ENCODE measurements at regions not wholly inside any gene's neighbourhood (a gene's known extent, or its start where the extent isn't known, plus 50 kb on each side); places are given as distances from the start of the nearest gene placed in this dataset.
"Not testable (repeated sequence)": the region's sequence is repeated elsewhere in the genome, so short reads cannot be mapped to it uniquely, and the experiment has no call there.

DNA sequence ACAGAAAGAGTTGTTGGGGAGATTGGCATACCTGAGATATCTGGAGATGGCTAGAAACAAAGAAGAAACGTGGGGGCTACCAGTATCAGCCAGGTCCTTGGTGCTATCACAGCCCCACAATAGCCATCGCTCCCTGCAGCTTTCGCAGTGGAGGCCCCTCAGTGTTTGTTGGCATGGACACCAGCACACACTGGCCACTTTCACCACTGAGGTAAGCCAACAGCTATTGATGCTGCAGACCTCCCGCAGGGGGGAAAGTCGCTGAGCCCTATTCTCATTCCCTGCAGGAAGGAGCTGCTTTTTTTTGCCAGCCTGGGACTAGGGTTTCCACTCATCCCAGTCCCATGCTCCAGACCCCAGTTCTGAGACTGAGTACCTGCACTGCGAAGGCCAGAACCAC, 879.2 kb upstream of the IGFBP7 start:
- no peak for DNase-seq

DNA sequence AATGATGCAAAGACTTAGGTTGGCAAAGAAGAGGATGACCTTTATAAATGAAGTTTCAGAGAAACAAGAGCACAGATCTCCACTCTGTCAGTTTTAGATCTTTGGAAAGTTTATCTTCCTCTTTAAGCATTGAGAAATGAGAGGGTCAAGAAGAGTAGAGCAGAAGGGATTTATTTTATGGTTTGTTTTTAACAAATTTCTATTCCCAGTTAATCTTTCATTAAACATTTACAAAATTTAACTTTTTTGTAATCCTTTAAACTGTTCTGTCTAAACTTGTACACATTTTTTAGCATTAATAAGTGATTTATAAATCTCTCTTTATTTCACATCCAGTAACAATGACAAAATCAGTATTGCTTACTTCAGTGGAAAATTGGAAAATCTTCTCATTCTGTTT, 875.0 kb upstream of the IGFBP7 start:
- DNase-seq = no peak

DNA sequence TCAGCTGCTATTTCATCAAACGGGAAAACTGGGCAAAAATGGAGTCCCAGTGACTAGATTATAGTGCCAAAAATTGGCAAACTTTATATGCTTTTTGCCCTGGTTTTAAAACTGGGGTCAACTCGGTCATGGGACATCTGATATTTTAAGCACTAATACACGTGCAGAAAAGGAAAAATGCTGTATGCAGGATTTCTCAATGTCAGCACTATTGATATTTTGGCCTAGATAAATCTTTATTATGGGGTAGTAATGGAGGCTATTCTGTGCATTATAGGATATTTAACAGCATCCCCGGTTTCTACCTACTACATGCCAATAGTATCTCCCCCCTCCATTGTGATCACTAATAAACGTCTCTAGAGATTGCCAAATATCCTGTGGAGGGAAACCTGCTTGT, 870.9 kb upstream of the IGFBP7 start:
- no peak for DNase-seq

DNA sequence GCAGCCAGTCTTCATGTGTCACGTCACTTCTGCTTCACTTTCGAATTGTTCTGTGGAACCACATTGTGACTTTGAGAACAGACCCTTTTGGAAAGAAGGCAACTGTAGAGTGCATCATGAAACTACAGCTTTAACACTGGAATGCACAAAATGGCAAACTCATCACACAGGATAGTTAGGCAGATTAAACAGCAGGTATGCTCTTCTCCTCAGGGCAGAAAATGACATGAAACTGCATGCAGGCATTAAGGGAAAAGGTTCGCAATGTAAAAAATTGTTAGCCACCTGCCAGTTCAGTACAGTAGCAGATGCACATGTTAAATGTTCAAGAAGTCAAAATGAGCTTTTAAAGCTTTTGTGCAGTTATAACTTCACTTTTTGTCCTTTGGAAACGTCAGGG, 864.6 kb upstream of the IGFBP7 start:
- no peak for DNase-seq

DNA sequence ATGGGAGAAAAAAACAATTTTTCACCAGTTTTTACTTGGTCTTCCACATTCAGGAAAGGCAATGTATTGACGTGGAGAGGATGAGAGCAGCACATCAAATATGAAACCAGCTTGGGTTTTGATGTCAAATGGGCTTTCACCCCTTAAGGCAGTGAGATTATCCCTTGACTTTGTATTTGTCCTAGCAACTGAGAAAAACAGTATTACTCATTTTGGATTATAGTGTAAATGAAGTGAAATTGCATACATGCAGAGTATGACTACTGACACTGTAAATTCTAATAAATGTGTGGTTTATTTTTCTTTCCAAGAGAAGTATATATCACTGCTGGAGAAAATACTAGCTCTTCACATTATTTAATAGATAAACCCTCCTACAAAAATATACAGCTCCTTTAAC, 863.6 kb upstream of the IGFBP7 start:
- DNase-seq = no peak

DNA sequence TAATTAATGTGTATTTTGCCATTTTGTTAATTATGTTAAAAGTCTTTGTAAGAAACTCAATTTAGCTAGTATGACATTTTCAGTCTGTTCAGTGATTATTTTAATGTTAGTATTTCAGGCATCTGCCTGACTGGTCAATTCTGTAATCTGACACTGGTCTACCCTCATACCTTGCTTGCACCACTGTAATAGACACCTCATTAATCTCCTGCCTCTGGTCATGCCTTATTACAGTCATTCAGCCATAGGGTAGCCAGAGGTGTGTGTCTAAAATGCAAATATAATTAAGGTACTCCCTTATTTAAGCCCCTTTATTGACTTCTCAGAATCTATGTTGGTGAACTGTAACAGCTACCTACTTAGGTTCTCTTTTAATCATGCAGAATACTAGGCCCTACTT, 861.1 kb upstream of the IGFBP7 start:
- DNase-seq = no peak

DNA sequence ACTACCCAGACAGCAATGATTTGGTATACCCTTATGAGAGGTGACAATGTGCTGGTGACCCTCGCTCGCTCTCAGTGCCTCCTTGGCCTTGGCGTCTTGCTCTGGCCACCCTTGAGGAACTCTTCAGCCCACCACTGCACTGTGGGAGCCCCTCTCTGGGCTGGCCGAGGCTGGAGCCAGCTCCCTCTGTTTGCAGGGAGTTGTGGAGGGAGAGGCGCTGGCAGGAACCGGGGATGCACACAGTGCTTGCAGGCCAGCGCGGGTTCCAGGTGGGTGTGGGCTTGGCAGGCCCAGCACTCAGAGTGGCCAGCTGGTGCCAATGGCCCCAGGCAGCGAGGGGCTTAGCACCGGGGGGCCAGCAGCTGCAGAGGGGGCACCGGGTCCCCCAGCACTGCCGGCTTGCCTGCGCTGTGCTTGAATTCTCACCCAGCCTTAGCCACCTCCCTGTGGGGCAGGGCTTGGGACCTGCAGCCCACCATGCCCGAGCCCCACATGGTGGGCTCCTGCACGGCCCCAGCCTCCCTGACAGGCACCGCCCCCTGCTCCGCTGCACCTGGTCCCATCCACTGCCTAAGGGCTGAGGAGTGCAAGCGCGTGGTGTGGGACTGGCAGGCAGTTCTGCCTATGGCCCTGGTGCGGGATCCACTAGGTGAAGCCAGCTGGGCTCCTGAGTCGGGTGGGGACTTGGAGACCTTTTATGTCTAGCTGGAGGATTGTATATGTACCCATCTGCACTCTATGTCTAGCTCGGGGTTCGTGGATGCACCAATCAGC, 857.0 kb upstream of the IGFBP7 start:
- no peak for DNase-seq

DNA sequence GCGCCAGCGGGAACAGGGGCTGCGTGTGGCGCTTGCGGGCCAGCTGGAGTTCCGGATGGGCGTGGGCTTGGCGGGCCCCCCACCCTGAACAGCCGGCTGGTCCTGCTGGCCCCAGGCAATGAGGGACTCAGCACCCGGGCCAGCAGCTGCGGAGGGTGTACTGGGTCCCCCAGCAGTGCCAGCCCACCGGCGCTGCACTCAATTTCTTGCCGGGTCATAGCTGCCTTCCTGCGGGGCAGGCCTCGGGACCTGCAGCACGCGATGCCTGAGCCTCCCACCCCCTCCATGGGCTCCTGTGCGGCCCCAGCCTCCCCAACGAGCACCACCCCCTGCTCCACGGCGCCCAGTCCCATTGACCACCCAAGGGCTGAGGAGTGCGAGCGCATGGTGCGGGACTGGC, 855.2 kb upstream of the IGFBP7 start:
- not testable (repeated sequence) for DNase-seq

DNA sequence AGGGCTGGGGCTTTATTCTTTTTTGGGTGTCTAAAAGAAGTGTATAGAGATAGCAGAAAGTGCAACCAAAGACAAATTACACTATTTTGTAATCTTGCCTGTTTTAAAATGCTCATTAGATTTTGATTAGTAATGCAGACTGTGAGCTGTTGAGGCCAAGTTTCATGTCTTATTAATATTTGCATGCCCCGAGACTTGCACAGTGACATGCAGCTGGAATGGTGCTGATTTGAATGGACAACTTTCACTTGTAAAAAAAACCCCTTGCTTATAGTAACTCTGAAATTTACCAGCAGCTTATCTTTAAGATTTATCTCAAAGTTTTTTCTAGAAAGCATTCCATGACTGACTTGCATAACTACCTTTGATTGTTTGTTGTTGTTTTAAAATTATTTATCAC, 835.1 kb upstream of the IGFBP7 start:
- DNase-seq = no peak

DNA sequence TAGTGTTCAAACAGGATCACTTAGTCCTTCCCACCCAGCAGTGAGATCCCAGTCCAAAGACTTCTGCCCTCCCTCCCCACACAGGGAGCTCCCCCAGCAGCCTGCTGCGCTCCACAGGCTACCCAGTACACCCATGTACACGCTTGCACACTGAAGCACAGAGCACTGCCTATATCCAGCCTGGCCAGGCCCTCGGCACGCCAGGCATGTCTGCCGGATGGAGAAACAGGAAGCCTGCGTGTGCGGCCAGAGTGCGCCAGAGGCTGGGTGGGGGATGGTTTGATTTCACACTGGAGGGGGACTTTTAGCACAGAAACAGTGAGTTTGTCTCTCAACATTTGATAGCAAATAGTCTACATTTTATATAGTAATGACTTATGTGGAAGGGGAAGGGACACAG, 833.5 kb upstream of the IGFBP7 start:
- DNase-seq = no peak

DNA sequence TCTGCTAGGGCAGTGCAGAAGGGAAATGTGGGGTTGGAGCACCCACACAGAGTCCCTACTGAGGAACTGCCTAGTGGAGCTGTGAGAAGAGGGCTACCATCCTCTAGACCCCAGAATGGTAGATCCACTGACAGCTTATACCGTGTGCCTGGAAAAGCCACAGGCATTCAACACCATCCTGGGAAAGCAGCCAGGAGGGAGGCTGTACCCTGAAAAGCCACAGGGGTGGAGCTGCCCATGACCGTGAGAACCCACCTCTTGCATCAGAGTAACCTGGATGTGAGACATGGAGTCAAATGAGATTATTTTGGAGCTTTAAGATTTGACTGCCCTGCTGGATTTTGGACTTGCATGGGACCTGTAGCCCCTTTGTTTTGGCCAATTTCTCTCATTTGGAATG, 827.1 kb upstream of the IGFBP7 start:
- DNase-seq = not testable (repeated sequence)

DNA sequence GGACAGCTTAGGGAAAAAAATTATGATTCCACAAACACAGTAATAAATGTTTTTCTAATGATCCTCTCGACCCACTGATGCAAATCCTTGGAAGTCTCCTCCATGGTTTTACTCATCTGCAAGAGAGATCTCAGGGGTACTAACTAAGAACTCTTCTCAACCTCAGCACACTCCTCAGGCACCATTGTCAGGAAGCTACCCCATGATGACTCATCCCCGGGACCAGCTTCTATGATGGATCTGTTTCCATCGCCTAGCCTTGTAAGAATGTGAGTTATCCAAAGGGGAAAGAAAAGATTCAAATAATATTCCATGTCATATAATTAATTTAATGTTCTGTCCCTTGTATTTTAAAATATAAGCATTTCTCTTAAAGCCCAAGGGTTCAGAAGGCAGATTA, 816.1 kb upstream of the IGFBP7 start:
- no peak for DNase-seq

DNA sequence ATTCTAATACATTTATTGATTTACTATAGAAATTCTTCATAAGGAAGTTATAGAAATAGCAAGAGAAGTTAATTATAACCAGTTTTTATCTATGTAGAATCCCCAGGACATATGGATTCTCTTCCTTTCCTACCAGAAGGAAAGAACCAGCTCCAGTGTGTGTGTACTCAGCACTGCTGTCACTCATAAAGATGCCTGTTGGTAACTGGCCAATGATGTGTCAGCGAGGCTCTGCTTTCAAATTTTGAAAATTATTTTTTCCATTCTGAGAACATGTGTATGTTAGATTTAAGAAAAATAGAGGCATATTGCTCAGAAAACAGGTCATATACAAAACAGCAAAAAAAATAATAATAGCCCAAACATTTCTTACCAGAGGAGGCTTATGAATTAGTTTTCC, 814.8 kb upstream of the IGFBP7 start:
- DNase-seq = no peak

DNA sequence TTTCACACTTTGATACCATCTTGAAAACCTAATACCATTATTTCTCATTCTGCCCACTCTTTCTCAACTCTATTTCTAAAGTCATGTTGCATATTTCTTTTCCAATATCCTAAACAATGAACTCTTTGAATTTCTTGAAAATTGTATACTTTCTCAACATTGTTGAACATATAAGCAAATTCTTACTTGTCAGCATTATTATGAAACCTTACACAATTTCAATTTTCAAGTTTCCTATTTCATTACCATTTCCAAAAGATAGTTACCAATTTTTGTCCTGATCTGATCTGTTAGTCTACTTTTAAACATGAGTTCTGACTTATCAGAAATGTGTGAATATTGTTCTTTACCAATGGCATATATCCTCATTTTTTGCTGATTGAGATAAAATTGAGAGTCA, 806.3 kb upstream of the IGFBP7 start:
- no peak for DNase-seq

DNA sequence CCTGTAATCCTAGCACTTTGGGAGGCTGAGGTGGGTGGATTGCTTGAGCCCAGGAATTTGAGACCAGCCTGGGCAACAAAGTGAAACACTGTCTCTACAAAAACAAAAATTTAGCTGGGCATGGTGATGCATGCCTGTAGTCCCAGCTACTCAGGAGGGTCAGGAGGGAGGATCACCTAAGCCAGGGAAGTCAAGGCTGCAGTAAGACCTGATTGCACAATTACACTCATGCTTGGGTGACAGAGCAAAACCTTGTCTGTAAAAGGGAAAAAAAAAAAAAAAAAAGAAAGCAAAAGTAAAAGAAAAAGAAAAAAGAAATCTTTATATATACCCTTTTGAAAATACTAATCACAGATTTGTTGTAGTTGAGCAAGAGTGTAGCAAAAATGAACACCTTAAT, 801.0 kb upstream of the IGFBP7 start:
- DNase-seq = no peak

DNA sequence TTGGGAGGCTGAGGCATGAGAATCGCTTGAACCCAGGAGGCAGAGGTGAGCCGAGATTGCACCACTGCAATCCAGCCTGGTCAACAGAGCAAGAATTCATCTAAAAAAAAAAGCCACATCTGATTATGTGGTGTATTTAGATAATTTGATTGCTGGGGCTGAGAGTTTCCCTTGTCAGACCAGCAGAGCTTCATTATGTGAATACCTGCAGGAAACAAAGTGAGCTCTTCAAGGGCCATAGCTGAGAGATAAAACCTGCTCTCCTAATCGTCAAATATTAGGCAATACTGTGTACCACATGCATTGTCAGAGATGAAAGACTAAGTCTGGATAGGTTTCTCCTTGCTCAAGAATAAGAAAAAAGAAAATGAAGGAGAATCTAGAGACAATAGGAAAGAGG, 800.0 kb upstream of the IGFBP7 start:
- DNase-seq = no peak

DNA sequence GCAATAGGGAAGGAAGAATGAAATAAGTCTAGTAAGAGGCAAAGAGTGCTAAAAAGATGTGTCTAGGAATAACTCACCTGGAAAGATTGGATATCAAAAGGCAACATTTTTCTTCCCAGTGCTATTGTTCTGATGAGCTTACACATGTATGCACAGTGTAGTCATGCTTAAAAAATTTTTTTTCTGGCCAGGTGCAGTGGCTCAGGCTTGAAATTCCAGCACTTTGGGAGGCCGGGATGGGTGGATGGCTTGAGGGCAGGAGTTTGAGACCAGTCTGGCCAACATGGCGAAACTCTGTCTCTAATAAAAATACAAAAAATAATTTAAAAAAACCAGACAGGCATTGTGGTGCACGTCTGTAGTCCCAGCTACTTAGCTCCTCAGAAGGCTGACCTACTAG, 795.8 kb upstream of the IGFBP7 start:
- DNase-seq = no peak

DNA sequence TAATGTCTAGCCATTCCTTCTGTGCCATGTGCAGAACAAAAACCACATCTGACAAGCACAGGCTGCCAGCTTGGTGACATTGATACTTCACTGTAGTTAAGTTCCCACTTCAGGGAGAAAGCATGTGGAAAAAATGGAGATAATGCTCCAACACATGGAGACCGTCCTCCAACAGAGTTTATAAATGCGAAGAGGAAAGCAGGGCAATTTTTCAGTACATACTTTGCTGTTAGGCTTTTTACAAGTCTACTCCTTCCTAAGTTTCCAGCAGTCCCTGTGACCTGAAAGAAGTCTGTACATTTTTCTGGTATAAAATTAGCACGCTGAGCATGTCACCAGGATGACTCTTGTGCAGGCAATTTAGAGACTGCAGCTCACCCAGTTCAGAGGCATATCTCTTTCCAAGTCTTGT, 766.9 kb upstream of the IGFBP7 start:
- no peak for DNase-seq

DNA sequence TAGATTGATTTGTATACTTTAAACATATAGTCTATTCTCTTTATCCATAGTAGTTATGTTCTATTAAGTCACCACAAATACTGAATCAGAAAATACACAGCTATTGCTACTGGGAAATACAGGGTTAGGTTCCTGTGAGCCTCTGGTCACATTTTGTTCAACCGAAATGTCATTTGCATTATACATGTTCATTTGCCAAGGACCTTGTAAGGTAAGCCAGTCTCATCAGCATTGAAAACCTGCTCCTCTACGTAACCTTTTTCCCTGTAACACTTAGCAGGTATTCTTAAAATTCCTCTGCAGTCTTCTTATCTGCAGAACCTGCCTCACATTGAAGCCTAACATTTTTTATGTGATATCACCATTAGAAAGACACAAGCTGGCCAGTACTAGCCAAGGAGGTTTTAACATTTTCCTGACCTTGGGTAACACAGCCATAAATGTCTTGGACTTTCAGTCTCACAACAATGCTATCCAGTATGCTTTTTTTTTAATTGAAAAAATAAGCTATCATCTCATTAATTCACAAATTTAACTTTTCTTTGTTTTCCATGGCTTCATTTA, 765.7 kb upstream of the IGFBP7 start:
- no peak for DNase-seq

DNA sequence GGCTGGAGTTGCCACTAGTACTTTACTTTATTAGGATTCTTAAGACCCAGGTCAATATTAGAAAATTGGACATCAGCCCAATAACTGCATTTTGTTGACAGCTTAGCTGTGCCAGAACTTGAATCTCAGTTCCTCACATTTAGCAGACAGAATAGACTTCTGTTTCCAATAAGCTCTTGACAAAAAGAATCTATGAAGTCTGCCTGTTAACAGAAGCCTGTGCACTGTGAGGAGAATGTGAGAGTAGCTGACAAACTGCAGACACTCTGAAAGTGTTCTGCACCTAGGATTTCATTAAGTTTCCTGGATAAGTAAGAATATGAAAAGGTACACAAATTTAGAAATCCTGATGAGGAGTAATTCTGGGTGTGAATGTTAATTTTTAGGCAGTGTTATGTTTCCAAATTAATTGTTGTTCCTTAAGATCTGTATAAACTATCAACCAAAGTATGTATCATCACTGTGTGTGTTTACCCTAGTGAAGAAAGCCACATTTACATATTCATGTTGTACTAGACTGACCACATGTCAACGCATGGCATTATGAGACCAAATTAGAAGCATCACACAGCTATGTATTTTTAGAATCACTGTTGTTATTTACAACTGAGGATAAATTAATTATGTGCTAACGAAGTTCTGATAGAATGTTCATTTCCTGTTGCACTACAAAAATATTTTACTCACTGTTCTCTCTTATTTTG, 756.4 kb upstream of the IGFBP7 start:
- no peak for DNase-seq

DNA sequence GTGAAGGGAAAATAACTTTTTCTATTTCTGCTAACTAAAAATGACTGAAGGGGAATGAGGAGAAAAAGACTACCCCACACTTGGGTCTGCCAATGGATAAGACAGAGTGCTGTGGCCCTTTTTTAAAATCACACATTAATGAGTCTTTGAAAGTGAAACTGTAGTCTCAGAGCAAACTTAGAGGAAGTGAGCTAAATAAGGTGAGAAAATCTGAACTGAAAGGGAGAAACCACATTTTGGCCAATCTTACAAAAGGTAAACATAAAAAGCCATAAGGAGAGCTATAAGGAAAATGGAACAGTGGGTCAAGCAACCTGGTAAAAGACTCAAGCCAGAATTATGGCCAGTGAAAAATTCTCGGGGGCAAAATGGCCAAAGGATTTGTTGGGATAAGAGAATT, 755.1 kb upstream of the IGFBP7 start:
- DNase-seq = no peak

DNA sequence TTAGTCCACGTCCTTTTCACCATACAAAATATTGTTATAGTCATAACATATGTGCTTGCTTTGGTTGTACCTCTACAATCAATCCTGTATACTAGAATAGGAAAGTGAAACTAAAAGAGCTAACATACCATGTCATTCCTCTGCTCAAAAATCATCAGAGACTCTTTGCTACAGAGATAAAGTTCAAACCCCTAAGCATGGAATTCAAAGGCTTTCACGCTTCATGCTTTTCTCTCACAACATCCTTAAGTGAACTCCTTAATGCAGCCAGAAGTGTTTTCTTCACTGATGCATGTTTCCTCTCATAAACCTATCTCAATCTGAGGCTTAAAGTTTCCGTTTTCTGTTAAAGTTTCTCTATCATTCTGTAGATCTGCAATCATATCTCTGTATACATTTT, 744.6 kb upstream of the IGFBP7 start:
- DNase-seq = no peak

DNA sequence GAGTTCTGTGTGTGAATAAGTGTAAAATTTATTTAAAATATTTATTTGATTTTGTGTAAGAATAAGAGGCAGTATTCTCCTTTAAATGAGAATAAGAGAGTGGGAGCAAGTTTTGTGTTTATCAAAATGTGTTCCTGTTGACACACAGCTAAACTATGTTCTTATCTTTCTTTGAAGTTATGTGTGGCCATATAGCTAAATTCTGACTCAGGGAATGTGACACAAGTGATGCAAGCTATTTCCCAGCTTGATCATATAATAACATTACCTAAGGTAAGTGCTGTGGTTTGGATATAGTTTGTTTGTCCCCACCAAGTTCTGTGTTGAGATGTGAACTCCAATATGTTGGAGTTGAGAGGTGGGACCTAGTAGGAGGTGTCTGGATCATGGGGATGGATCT, 740.0 kb upstream of the IGFBP7 start:
- no peak for DNase-seq

DNA sequence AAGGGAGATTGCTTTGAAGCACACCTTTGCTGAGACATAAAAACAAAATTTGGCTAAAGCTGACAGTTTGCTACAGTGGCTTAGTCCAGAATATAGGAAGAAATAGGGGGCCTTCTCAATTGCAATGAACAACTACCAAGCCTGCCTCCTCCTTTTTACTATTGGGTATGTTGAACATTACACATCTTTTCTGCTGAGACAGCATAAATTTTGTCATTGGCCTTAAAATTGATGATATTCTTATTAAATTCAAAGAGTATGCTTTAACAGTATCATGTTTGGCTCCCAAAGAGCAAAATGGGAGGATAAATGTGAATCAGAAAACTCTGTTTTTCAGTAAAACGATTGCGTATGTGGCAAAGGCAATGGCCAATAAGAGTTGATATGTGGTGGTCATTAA, 721.9 kb upstream of the IGFBP7 start:
- no peak for DNase-seq

DNA sequence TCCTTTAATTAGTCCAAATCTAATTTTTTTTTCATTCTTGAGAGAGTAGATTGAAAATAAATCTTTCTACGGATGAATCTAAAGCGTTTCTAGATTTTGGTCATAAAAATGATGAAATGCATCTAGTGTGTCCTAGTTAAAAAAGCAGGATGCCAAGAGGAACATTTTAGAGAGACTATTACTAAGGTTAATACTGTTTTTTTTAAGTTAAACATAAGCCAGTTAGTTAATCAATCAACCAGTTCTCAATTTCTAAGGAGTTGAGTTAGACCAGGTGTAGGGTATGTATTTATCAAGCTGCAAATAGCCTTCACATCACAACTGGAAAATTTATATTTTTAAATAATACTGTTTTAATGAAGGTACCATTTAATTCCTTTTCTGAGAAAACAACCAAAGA, 679.5 kb upstream of the IGFBP7 start:
- no peak for DNase-seq

Data from NCI-H1694 treated with DMSO at 0.1 percent for 48 hours (cell line).